ENCODE measurements at regions not wholly inside any gene's neighbourhood (a gene's known extent, or its start where the extent isn't known, plus 50 kb on each side); places are given as distances from the start of the nearest gene placed in this dataset.
"Not testable (repeated sequence)": the region's sequence is repeated elsewhere in the genome, so short reads cannot be mapped to it uniquely, and the experiment has no call there.

DNA sequence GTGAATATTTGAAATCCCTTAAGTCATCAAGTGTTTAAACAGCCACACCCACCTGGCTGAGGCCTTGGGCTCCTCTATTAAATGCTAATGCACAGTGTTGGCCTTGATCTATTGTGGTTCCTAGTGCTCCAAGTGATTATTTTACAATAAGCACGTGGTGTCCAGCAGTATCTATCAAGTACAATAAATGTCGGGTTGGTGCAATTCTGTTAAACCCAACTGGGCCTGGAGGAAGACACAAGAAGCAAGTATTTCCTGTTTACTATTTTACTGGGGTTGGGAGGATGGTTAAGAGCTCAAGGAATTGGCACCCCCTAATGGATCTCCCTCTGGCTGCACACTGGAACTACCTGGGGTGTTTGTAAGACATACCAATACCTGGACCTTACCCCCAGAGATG lies 72.1 kb upstream of the HNF1B start:
- no peaks in the 10 kb centered on the region for H3K79me2 ChIP-seq (ENCODE audit: insufficient read depth, low read length)
- no peak overlapping the region for H2AFZ ChIP-seq (ENCODE audit: low read length)
- no peak overlapping the region for H3K4me2 ChIP-seq (ENCODE audit: insufficient read depth, low read length)
- H3K9me3 ChIP-seq (ENCODE audit: low read depth, low read length): no peaks in the 10 kb centered on the region
- H3K4me3 ChIP-seq (ENCODE audit: insufficient read depth, low read length): no peak overlapping the region
- no peaks in the 10 kb centered on the region for H4K20me1 ChIP-seq (ENCODE audit: insufficient read depth, low read length)
- H3K27me3 ChIP-seq (ENCODE audit: insufficient read depth, low read length): peaks cover 4% of the 10 kb centered on the region
- H3K4me1 ChIP-seq (ENCODE audit: insufficient read depth, low read length): peaks cover 10% of the 10 kb centered on the region
- H3K27ac ChIP-seq (ENCODE audit: low read depth, low read length): no peak overlapping the region
- TF ChIP-seq, protein P1, sequence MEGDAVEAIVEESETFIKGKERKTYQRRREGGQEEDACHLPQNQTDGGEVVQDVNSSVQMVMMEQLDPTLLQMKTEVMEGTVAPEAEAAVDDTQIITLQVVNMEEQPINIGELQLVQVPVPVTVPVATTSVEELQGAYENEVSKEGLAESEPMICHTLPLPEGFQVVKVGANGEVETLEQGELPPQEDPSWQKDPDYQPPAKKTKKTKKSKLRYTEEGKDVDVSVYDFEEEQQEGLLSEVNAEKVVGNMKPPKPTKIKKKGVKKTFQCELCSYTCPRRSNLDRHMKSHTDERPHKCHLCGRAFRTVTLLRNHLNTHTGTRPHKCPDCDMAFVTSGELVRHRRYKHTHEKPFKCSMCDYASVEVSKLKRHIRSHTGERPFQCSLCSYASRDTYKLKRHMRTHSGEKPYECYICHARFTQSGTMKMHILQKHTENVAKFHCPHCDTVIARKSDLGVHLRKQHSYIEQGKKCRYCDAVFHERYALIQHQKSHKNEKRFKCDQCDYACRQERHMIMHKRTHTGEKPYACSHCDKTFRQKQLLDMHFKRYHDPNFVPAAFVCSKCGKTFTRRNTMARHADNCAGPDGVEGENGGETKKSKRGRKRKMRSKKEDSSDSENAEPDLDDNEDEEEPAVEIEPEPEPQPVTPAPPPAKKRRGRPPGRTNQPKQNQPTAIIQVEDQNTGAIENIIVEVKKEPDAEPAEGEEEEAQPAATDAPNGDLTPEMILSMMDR (IDR thresholded peaks at IDR 0.05; ENCODE audit: extremely low read depth, low read depth, low read length): no peak
- DNase-seq (ENCODE audit: insufficient read length, low spot score, missing footprints): no peak
- no peaks in the 10 kb centered on the region for H3K36me3 ChIP-seq (ENCODE audit: insufficient read depth, low read length)

DNA sequence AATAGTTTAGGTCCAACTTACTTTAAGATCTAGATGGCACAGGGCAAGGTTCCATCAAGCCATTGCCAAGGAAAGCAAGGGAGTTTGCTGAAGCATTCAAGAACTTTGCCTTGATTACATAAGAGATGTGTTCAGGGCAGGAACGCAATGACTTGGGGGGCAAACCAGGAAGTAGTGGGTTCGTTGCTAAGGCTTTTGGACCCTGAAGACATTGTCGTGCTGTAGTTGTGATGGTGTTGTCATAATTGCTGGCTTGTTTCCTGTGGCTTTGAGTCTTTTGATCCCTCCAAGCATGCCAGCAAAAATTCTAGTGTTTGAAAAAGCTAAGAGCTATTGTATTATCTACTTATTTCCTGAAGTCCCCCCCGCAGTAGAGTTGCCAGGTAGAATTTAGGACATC lies 70.7 kb upstream of the HNF1B start:
- H4K20me1 ChIP-seq (ENCODE audit: insufficient read depth, low read length): no peaks in the 10 kb centered on the region
- no peaks in the 10 kb centered on the region for H3K9me3 ChIP-seq (ENCODE audit: low read depth, low read length)
- no peaks in the 10 kb centered on the region for H3K36me3 ChIP-seq (ENCODE audit: insufficient read depth, low read length)
- H3K79me2 ChIP-seq (ENCODE audit: insufficient read depth, low read length): no peaks in the 10 kb centered on the region
- H3K27me3 ChIP-seq (ENCODE audit: insufficient read depth, low read length): peaks cover 8% of the 10 kb centered on the region
- TF ChIP-seq, protein P1 (IDR thresholded peaks at IDR 0.05; ENCODE audit: extremely low read depth, low read depth, low read length): no peak
- H2AFZ ChIP-seq (ENCODE audit: low read length): no peak overlapping the region
- no peak for DNase-seq (ENCODE audit: insufficient read length, low spot score, missing footprints)
- no peak overlapping the region for H3K4me2 ChIP-seq (ENCODE audit: insufficient read depth, low read length)
- no peak overlapping the region for H3K4me3 ChIP-seq (ENCODE audit: insufficient read depth, low read length)
- H3K4me1 ChIP-seq (ENCODE audit: insufficient read depth, low read length): peaks cover 10% of the 10 kb centered on the region
- no peak overlapping the region for H3K27ac ChIP-seq (ENCODE audit: low read depth, low read length)

DNA sequence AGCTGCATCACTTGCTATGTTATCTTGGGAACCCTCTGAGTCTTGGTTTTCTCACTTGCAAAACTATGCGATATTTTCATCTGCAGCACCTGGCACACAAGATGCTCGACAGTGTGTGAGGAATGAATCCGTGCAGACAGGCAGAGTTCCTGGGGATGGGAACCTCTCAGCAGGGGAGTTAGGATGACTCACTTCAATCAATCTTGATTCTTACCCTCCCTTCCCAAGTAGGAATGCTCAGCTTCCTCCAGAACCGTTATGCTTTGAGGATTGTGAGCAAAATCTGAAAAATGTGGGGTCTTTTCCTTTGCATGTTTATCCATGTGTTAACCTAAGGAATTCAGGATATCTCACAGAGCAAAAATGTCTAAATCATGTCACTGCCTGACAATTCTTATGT lies 68.9 kb upstream of the HNF1B start:
- peak overlapping the region; percentile 4 for H3K4me2 ChIP-seq (ENCODE audit: insufficient read depth, low read length)
- H3K27ac ChIP-seq (ENCODE audit: low read depth, low read length): no peak overlapping the region
- no peaks in the 10 kb centered on the region for H3K36me3 ChIP-seq (ENCODE audit: insufficient read depth, low read length)

DNA sequence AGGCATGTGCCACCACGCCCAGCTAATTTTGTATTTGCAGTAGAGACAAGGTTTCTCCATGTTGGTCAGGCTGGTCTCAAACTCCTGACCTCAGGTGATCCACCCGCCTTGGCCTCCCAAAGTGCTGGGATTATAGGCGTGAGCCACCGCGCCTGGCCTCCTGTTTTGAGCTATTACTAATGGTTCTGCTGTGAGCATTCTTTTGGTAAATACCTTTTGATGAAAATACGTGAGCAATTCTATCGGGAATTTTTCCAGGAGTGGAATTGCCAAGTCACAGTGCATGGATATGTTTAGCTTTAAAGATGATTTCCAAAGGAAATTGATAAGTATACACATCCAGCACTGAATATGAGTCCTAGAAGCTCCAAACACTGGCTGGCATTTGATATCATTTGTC lies 64.0 kb upstream of the HNF1B start:
- H3K36me3 ChIP-seq (ENCODE audit: insufficient read depth, low read length); H4K20me1 ChIP-seq (ENCODE audit: insufficient read depth, low read length); DNase-seq (ENCODE audit: insufficient read length, low spot score, missing footprints); H3K27ac ChIP-seq (ENCODE audit: low read depth, low read length); H3K27me3 ChIP-seq (ENCODE audit: insufficient read depth, low read length); H2AFZ ChIP-seq (ENCODE audit: low read length); H3K4me2 ChIP-seq (ENCODE audit: insufficient read depth, low read length); H3K4me1 ChIP-seq (ENCODE audit: insufficient read depth, low read length); H3K9me3 ChIP-seq (ENCODE audit: low read depth, low read length); H3K4me3 ChIP-seq (ENCODE audit: insufficient read depth, low read length); H3K79me2 ChIP-seq (ENCODE audit: insufficient read depth, low read length): not testable (repeated sequence)

More for the DNA sequence above, 68.9 kb upstream of the HNF1B start:
- Histone ChIP-seq H3K79me2 (ENCODE audit: insufficient read depth, low read length) (no peaks in the 10 kb centered on the region), H3K9me3 (ENCODE audit: low read depth, low read length) (no peaks in the 10 kb centered on the region), H3K4me3 (ENCODE audit: insufficient read depth, low read length) (no peak overlapping the region), H3K4me1 (ENCODE audit: insufficient read depth, low read length) (peaks cover 10% of the 10 kb centered on the region), H4K20me1 (ENCODE audit: insufficient read depth, low read length) (no peaks in the 10 kb centered on the region), H3K27me3 (ENCODE audit: insufficient read depth, low read length) (peaks cover 8% of the 10 kb centered on the region), H2AFZ (ENCODE audit: low read length) (no peak overlapping the region)
- DNase-seq (ENCODE audit: insufficient read length, low spot score, missing footprints): peak; percentile 82
- TF ChIP-seq, protein P1 (IDR thresholded peaks at IDR 0.05; ENCODE audit: extremely low read depth, low read depth, low read length): no peak
